ENCODE measurements at regions not wholly inside any gene's neighbourhood (a gene's known extent, or its start where the extent isn't known, plus 50 kb on each side); places are given as distances from the start of the nearest gene placed in this dataset.

- Histone ChIP-seq H3K27me3 (peaks cover 0 to 7% (median 0%) of the 10 kb centered on the region in 9 donors), H3K4me1 (peaks cover 0 to 6% (median 0%) of the 10 kb centered on the region in 12 donors), H3K9me3 (peaks cover 0 to 7% (median 0%) of the 10 kb centered on the region in 12 donors), H3K4me3 (no peak overlapping the region), H3K27ac (no peak overlapping the region), H3K36me3 (no peaks in the 10 kb centered on the region)
- WGBS, 4 donors = 75 to 95% (median 79%) methylated on average over 1 of the region's 1 CpG
- ATAC-seq (no peak), DNase-seq (no peak)
- intact Hi-C loops (cut with DNase I) = no loop called here
- no peak for TF ChIP-seq POLR2A (IDR thresholded peaks at IDR 0.05)
- TF ChIP-seq CTCF (IDR thresholded peaks at IDR 0.05) = no peak
Measured at GRCh38 chr20:39532205-39532604, 570.1 kb downstream of the DHX35 start.

DNA sequence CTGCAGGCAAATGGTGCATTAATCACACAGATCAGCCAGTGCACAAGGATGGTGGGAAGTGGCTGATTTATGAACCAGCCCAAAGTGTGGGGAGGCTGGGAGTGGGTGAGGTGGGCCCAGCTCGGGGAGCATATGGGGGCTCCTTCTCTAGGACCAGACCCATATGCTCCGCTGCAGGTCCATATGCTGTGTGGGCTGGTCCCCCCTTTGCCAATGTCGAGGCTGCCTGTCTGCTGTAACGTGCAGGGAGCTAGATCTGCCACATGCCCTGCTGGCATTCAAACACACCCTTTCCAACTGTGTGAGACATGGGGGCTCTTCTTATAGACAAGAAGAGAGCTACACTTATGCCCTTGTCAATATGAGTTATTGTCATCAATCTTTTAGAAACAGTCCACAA is 566.3 kb downstream of the DHX35 start:
- no peak for DNase-seq
- Histone ChIP-seq H3K4me3 (no peak overlapping the region), H3K27me3 (peaks cover 0 to 7% (median 0%) of the 10 kb centered on the region in 9 donors), H3K36me3 (no peaks in the 10 kb centered on the region), H3K9me3 (no peaks in the 10 kb centered on the region), H3K27ac (no peak overlapping the region), H3K4me1 (peaks cover 0 to 6% (median 0%) of the 10 kb centered on the region in 12 donors)
- intact Hi-C loops (cut with DNase I) = no loop called here
- ATAC-seq = no peak
- TF ChIP-seq POLR2A (IDR thresholded peaks at IDR 0.05) = no peak
- no peak for TF ChIP-seq CTCF (IDR thresholded peaks at IDR 0.05)
- WGBS, 4 donors = 83 to 91% (median 88%) methylated on average over 4 of the region's 4 CpGs

GRCh38 chr20:39524371-39524911 is 562.3 kb downstream of the DHX35 start:
- H3K27ac ChIP-seq = peak overlapping the region in 1 of 12 donors; percentile 4
- H3K27me3 ChIP-seq = peaks cover 0 to 7% (median 0%) of the 10 kb centered on the region in 9 donors
- intact Hi-C loops (cut with DNase I) = no loop called here
- H3K36me3 ChIP-seq = no peaks in the 10 kb centered on the region
- DNase-seq (no peak), ATAC-seq (no peak)
- H3K9me3 ChIP-seq = no peaks in the 10 kb centered on the region
- no peak for TF ChIP-seq CTCF (IDR thresholded peaks at IDR 0.05)
- TF ChIP-seq POLR2A (IDR thresholded peaks at IDR 0.05) = no peak
- WGBS, 4 donors = 57 to 73% (median 66%) methylated on average over 4 of the region's 4 CpGs
- H3K4me1 ChIP-seq = no peaks in the 10 kb centered on the region
- no peak overlapping the region for H3K4me3 ChIP-seq

- WGBS, 4 donors = 79 to 97% (median 90%) methylated on average over 1 of the region's 1 CpG
Measured at GRCh38 chr20:39523405-39523804, 561.3 kb downstream of the DHX35 start.

More at GRCh38 chr20:39523405-39523804, 561.3 kb downstream of the DHX35 start:
- Histone ChIP-seq H3K27ac (no peak overlapping the region), H3K27me3 (peaks cover 0 to 7% (median 0%) of the 10 kb centered on the region in 9 donors), H3K4me3 (no peak overlapping the region), H3K9me3 (no peaks in the 10 kb centered on the region), H3K36me3 (no peaks in the 10 kb centered on the region), H3K4me1 (no peaks in the 10 kb centered on the region)
- TF ChIP-seq POLR2A (IDR thresholded peaks at IDR 0.05) (no peak), CTCF (IDR thresholded peaks at IDR 0.05) (no peak)
- DNase-seq (no peak), ATAC-seq (no peak)
- intact Hi-C loops (cut with DNase I) = no loop called here
